ENCODE measurements at regions not wholly inside any gene's neighbourhood (a gene's known extent, or its start where the extent isn't known, plus 50 kb on each side); places are given as distances from the start of the nearest gene placed in this dataset.

DNA sequence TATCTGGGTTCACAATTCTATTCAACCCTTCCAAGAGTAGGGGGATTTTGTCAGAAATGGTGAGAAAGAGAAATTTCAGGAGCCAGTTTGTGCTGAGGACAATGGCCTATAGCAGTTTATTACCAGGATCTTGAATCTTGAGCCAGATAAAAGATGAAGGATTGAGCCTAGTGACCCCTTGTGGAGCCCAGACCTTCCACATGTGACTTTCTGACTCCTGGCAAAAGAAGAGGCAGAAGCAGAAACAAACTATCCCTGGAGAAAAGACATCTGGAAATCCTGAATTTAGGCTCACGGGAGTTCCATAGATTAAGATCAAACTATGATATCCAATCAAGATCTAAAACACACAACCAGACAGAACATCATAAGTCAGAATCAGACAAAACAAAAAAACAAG is 60.9 kb upstream of the CHRM2 start:
- DNase-seq (no peak), ATAC-seq (ENCODE audit: poor library complexity) (no peak)
- intact Hi-C loops (cut with DNase I) = no loop called here

DNA sequence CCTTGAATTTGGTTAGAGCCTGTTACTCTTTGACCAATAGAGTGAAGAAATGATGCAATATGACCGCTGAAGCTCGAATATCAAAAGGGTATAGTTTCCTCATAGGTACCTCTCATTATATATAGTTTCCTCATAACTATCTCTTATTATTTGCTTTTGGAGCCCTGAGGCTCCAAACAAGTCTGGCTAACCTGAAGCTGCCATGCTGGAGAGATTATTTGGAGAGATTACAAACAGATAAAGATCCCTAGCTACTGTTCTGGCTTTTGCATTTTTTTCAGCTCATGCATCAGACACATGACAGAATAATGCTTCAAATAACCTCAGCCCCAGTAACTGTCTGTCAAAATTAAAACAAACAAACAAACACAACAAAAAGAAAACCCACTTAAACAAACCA is 65.4 kb upstream of the CHRM2 start:
- intact Hi-C loops (cut with DNase I) = no loop called here
- ATAC-seq (ENCODE audit: poor library complexity) (no peak), DNase-seq (no peak)

DNA sequence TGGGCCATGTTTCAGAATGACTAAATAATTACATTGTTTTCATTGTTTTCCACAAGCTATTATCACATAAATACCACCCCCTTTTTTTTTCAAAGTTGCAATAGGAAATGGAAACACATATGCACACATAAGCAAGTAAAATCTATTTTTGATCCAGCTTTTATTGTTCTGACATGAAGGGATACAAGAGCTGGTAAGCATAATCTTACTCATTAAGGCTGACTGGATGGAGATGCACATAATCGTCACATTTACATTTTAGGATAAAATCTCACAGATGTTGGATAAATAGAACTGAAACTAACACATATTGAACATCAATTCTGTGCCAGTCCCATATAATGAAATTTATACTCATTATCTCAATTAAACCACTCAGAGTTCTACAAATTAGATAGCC is 84.5 kb upstream of the CHRM2 start:
- intact Hi-C loops (cut with DNase I) = no loop called here
- no peak for ATAC-seq (ENCODE audit: poor library complexity)
- DNase-seq = no peak

DNA sequence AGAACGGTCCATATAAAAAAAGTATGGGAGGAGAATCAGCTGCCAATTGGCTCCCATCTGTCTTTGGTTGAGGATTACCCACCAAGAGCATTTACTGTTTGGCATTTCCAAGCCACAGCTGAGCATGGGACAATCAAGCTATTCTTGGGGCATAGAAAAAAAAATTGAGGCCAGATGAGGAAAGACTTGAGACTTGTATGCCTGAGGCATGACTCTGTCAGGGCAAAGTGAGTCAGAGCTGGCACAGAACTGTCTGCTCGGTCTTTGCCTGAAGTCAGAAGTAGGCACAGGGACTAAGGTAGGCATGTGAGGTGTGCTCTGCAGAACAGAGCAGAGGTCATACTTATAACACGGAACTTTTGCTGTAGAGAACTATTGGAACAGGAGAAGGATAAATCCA is 126.5 kb upstream of the CHRM2 start:
- DNase-seq = no peak
- no peak for ATAC-seq (ENCODE audit: poor library complexity)

DNA sequence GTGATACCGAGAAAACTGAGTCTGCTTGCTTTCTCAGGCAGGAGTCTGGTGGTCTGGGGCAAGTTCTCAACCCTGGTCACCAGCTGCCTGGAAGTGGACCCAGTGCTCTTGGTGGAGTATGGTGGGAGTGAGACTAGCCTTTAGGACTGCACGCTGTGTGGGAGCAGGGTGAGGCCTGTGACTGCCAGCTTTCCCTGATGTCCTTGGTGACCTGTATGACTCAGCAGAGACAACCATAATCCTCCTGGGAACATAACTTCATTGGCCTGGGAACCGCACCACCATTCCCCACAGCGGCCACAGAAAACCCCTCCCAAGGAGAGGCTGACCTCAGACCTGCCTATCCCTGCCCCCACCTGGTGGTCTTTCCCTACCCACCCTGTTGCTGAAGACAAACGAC is 139.5 kb upstream of the CHRM2 start:
- intact Hi-C loops (cut with DNase I) = no loop called here
- DNase-seq (no peak), ATAC-seq (ENCODE audit: poor library complexity) (no peak)

More for the DNA sequence above, 126.5 kb upstream of the CHRM2 start:
- intact Hi-C loops (cut with DNase I) = no loop called here

DNA sequence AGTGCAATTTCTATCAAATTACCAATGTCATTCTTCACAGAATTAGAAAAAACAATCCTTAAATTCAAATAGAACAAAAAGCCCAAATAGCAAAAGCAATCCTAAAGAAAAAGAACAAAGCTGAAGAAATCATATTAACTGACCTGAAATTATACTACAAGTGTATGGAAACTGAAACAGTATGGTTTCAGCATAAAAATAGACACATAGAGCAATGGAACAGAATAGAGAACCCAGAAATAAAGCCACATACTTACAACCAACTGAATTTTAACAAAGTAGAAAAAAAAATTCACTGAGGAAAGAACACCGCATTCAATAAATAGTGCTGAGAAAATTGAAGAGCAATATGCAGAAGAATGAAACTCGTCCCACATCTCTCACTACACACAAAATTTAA is 142.0 kb upstream of the CHRM2 start:
- no peak for DNase-seq
- intact Hi-C loops (cut with DNase I) = no loop called here
- no peak for ATAC-seq (ENCODE audit: poor library complexity)

DNA sequence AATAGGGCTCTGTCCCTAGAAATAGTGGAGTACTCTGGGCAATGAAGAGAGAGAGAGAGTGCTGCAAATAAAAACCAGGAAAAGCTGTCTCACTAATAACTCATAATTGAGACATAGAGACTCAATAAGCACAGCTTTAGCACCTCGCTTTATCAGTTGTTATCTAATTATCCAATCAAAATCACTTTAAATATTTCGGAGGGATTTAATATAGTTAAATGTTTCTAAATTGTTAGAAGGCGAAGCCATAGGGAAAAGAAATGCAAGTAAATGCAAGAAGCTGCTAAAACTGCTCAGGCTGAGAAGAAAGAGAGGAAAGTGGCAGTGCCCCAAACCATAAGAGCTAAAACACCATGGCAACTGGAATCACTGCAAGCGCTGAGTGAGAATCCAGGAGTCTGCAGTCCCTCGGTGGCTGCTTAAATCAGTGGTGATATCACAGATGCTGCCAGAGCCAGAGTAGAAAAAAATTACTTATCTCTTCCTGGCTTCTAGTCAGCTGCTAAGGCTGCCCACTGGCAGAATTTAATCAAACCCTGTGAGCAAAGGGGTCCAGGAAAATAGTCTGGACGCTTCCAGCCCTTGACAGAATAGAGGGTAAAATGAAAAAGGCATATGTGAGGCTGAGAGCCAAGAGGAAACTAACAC is 150.4 kb upstream of the CHRM2 start:
- intact Hi-C loops (cut with DNase I) = no loop called here
- ATAC-seq (ENCODE audit: poor library complexity) (no peak), DNase-seq (no peak)

DNA sequence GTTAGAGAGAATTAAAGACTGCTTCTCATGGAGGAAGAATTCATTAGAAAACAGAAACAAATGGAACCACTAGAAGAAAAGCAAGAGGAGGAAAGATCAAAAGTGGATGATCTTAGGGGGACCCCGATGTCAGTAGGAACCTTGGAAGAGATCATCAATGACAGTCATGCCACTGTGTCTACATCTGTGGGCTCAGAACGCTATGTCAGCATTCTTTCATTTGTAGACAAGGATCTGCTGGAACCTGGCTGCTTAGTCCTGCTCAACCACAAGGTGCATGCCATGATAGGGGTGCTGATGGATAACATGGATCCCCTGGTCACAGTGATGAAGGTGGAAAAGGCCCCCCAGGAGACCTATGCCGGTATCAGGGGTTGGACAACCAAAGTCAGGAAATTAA is 154.4 kb upstream of the CHRM2 start:
- DNase-seq (no peak), ATAC-seq (ENCODE audit: poor library complexity) (no peak)
- intact Hi-C loops (cut with DNase I) = no loop called here

DNA sequence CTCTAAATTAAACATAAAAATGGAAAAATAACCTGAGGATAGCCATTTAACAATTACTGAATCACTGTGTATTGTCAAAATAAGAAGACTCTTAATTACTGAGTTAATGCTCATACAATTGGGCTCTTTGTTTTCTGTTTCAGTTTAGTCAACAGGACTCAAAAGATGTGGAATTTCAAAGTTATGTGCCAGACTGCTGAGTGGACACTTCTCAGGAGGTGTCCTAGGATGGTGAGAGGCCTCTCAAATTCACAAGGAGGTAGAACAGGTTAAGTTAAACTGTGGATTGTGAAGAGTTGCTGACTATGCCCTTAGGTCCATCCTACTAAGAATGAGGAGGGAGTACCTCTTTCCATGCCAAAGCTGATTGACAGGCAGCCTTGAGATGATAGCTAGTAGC is 157.7 kb upstream of the CHRM2 start:
- intact Hi-C loops (cut with DNase I) = no loop called here
- DNase-seq (no peak), ATAC-seq (ENCODE audit: poor library complexity) (no peak)

DNA sequence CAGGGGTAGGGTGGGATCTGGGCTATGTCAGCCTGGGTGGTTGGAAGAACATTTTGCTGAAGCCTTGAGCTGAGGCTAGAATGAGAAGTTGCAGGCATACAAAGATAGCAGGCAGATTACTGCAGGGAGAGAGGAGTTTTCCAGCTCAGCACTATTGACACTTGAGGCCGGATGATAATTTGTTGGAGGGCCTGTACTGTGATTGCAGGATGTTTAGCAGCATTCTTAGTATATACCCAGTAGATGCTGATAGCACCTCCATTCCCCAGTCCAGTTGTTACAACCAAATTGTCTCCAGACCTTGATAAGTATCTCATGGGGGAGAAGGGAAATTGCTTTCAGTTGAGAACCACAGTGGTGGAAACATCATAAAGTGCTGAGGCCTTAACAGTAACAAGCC is 158.6 kb upstream of the CHRM2 start:
- no peak for ATAC-seq (ENCODE audit: poor library complexity)
- intact Hi-C loops (cut with DNase I) = no loop called here
- DNase-seq = no peak

DNA sequence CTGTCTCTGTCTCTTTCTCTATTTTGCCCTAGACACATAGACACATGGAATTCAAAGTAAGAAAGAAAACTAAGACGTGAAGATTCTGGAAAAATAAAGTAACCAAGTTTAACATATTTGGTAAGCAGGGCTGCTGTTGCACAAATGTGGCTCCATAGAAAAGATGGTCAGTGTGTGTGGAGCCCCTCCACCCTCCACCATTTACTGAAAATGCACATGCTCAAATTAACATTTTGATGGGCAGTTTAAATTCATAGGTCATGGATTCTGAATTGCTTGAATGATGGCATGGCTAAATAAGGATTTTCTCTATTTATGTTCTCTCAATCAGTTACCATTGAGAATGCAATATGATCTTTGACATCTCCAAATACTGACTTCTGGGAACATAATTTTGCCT is 165.5 kb upstream of the CHRM2 start:
- DNase-seq = no peak
- intact Hi-C loops (cut with DNase I) = no loop called here
- ATAC-seq (ENCODE audit: poor library complexity) = no peak

DNA sequence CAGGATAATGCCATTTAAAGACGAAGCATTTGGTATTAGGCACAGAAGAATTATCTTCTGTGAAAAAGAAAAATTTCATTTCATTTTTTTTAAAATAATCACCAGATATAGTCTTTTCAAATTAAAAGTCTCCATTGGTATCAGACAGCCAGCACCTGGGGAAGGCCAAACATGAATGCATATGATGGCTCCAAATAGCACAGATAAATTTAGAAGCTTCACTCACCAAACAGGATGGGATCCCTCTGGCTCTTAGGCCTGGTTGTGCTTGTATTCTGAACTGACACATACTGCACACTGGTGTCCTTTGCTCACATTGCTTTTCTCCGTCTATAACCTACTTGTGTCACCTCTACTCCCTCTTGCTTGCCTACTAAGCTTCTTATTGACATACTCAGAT is 169.5 kb upstream of the CHRM2 start:
- intact Hi-C loops (cut with DNase I) = no loop called here
- DNase-seq (no peak), ATAC-seq (ENCODE audit: poor library complexity) (peak; percentile 93)

DNA sequence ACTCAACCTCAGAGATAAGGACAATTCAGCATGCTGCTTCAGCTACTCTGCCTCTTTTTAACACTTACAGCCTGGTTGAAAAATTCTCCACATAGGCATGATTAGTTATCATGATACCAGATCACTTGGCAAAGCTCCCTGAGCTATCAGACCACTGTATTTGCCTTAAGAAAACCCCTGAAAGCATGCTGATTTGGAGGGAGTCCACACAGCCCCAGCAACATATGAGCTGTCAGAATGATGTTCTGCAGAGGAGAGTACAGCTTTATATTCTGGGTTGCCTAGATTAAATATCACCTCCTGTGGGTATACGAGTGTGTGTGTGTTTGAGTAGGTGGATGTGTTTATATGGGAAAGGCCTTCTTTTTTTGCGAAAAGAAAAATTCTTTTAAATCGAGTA is 170.2 kb upstream of the CHRM2 start:
- peak; percentile 48 for ATAC-seq (ENCODE audit: poor library complexity)
- DNase-seq = no peak
- intact Hi-C loops (cut with DNase I) = no loop called here

DNA sequence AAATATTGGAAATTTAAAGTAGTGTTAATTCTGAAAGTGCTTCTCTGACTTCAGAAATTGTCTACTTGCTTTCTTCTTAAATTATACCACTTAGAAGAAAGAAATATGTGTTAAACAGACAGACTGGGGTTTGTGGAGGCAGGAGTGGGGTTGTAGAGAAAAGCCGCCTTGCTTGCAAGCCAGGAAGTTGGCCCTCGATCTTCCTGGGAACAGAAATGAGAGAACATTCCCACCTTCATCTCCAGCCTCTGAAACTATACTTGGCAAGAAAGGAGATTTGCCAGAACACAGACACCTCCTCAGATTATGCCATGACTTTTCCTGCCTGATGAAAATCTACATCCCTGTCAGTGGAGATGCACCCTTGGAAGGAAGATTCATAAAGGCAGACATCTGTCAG is 171.2 kb upstream of the CHRM2 start:
- ATAC-seq (ENCODE audit: poor library complexity) = no peak
- intact Hi-C loops (cut with DNase I) = no loop called here

DNA sequence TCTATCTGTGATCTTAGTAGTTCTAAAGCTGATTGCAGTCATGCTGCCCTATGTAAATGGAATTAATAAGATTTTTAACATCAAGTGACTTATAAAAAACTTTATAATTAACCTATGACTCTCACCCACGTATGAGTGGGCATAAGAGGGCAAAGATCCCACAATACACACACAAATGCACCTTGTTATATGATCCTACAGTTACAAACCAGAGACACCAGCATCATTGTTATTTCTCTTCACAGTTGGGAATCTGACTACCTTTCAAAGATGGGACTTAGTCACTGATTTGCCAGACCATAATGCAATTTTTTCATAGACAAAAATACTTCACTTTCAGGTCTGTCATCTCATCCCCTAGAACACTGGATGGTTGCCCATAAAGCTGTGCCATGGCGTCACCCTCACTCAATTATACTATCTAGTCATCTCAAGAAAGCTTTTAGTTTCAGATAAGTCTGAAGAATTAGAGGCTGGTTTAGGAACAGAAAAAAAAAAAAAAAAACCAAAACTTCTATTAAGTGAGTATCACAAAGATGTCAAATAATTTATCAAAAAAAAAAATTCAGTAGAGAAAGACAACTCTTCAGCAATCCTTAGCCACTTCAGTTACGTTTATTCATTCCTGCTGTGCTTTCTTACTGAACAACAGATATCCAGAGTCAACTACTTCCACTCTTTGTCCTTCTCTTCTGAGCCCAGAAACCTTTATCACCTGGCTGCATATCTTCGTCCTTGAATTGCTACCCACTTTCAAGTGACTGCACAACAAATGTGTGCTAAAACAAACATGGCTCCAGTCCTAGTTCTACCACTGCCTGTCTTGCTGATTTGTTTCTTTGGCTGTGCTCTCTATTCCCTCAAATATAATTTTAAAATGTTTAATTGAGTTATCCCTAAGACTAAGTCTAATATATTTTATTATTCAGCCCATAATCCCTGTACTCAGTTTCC is 175.0 kb upstream of the CHRM2 start:
- DNase-seq (no peak), ATAC-seq (ENCODE audit: poor library complexity) (no peak)
- intact Hi-C loops (cut with DNase I) = no loop called here

More for the DNA sequence above, 171.2 kb upstream of the CHRM2 start:
- DNase-seq = no peak

DNA sequence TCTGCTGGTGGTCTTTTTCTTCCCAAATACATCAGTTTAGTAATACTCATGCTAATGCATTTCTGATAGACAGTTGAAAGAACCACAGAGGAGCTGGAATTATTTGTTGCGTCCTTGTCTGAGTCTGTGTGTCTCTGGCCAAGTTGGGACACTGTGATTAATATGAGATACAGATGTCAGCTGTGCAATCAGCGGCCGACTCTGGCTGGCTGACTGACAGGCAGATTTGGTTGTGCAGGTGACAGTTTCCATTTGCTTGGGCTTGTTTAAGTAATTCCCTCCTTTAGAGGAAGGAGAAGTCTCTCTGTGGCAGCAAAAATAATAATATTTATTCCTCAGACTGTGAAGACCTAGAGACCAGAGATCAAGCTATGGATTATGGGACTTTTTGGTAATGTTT is 176.2 kb upstream of the CHRM2 start:
- intact Hi-C loops (cut with DNase I) = no loop called here
- DNase-seq (no peak), ATAC-seq (ENCODE audit: poor library complexity) (no peak)

DNA sequence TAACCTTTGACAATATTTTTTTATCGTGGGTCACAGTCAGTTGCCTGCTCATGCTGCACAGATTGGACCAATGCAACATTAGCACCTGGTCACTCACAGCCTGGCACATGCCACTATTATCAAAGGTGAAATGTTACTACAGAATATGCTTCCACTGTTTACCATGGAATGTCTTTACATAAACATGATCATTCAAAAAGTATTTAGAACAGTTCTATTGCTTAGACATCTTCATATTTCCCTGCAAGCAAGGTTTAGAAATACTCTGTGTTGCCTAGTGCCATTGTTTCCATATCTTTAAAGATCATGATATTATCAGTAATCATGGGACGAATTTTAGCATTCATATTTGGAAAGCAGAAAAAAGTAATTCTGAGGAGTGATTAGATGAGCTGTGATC is 179.9 kb upstream of the CHRM2 start:
- intact Hi-C loops (cut with DNase I) = no loop called here
- no peak for DNase-seq
- ATAC-seq (ENCODE audit: poor library complexity) = no peak

DNA sequence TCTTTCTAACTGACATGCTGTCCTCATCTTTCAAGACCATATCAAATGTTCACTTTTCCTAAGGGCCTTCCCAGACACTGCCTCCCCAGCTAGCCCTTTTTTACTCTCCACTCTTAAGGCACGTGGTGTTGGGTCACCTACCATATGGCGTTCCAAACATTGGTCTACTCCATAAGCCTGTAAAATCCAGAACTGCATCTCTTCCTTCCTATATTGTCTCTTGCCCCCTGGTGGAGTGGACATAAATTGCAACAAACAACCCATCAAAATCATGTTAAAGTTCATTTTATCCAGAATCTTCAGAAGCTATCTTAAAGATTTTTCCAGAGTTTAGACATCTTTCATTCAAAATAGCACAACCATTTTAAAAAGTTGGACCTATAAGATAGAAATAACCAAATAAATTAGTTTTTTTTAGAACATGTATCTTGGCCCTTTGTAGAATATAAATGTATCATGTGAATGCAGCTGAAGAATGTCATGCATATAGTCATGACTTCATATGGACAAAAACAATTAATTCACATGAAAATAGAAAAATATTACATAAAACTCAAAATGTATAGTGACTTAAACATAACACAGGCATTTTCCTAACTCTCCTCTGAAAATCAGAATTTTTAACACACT is 180.6 kb upstream of the CHRM2 start:
- DNase-seq (no peak), ATAC-seq (ENCODE audit: poor library complexity) (no peak)
- intact Hi-C loops (cut with DNase I) = no loop called here

DNA sequence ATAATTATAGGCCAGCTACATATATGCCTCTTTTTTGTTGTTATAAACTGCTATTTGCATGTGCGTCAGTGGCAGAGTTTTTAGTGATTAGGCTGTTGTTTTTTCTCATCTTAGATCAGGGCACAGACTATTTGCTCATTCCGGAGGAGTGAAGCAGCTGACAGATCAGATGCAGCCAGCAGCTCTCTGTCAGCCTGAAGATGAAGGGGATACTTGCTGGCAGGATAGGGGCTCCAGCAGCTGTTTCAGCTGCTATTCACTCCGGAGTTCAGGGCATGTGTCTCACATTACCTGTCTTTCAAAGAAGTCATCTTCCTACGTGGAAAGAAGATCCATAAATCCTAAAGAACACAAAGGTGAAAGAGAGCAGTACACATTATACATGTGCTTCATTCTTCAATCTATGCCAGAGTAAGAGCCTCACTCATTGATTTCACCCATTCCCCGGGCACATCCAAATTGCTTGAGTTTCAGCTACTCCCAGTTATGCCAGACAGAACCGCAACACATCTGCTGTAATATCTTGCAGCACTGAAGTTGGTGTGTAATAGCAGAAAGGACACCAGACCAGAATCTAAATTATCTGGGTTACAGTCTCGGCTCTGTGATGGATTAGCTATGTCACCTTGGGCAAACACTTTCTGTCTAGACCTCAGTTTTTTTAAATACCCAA is 182.8 kb upstream of the CHRM2 start:
- ATAC-seq (ENCODE audit: poor library complexity) (no peak), DNase-seq (no peak)
- intact Hi-C loops (cut with DNase I) = no loop called here
